SJSA1 (cell line): ENCODE measurements at regions not wholly inside any gene's neighbourhood (a gene's known extent, or its start where the extent isn't known, plus 50 kb on each side); places are given as distances from the start of the nearest gene placed in this dataset.

Experiments
- DNase-seq, 2 experiments: peaks; one replicate each; pipeline ENCODE4 v3.0.0-alpha.2; 2015 to 2020; ENCODE audit warnings: low spot score in 2 of 2, low read depth in 1 of 2
- H3K27ac ChIP-seq: fragments of 250-450 bp; sonication (Bioruptor Pico); 2 replicates; pipeline ENCODE4 v1.5.1; 2020; ENCODE audit warnings: mild to moderate bottlenecking, moderate library complexity
- H3K27me3 ChIP-seq: fragments of 250-450 bp; sonication (Bioruptor Pico); replicated peaks from 2 replicates; pipeline ENCODE4 v1.5.1; 2020; ENCODE audit warnings: mild to moderate bottlenecking, moderate library complexity
- H3K36me3 ChIP-seq: fragments of 250-450 bp; sonication (Bioruptor Pico); 2 replicates; pipeline ENCODE4 v1.5.1; 2020; ENCODE audit warnings: mild to moderate bottlenecking
- H3K4me1 ChIP-seq: fragments of 250-450 bp; sonication (Bioruptor Pico); replicated peaks from 2 replicates; pipeline ENCODE4 v1.6.1; 2021; ENCODE audit warnings: mild to moderate bottlenecking
- H3K4me3 ChIP-seq: fragments of 250-450 bp; sonication (Bioruptor Pico); 2 replicates; pipeline ENCODE4 v1.5.1; 2020; ENCODE audit warnings: mild to moderate bottlenecking
- H3K9me3 ChIP-seq: fragments of 250-450 bp; sonication (Bioruptor Pico); replicated peaks from 2 replicates; pipeline ENCODE4 v1.5.1; 2020; ENCODE audit warnings: mild to moderate bottlenecking

- DNase-seq = no peak
- H3K36me3 ChIP-seq = no peaks in the 10 kb centered on the region
- H3K27me3 ChIP-seq = no peaks in the 10 kb centered on the region
- no peak overlapping the region for H3K27ac ChIP-seq
- no peak overlapping the region for H3K4me3 ChIP-seq
- H3K9me3 ChIP-seq = no peaks in the 10 kb centered on the region
- H3K4me1 ChIP-seq = no peaks in the 10 kb centered on the region
These were observed 136.5 kb upstream of the IFNG-AS1 start for GRCh38 chr12:67852701-67853100.

GRCh38 chr12:67853204-67853603 lies 136.0 kb upstream of the IFNG-AS1 start:
- H3K36me3 ChIP-seq = no peaks in the 10 kb centered on the region
- no peaks in the 10 kb centered on the region for H3K4me1 ChIP-seq
- H3K4me3 ChIP-seq = no peak overlapping the region
- DNase-seq = no peak
- no peaks in the 10 kb centered on the region for H3K9me3 ChIP-seq
- no peak overlapping the region for H3K27ac ChIP-seq
- H3K27me3 ChIP-seq = no peaks in the 10 kb centered on the region

GRCh38 chr12:67854351-67854750 lies 134.9 kb upstream of the IFNG-AS1 start:
- Histone ChIP-seq H3K4me1 (no peaks in the 10 kb centered on the region), H3K9me3 (no peaks in the 10 kb centered on the region), H3K27ac (no peak overlapping the region), H3K4me3 (no peak overlapping the region), H3K27me3 (no peaks in the 10 kb centered on the region), H3K36me3 (no peaks in the 10 kb centered on the region)
- DNase-seq = no peak

- no peak overlapping the region for H3K27ac ChIP-seq
- no peaks in the 10 kb centered on the region for H3K27me3 ChIP-seq
- H3K36me3 ChIP-seq = no peaks in the 10 kb centered on the region
- no peaks in the 10 kb centered on the region for H3K4me1 ChIP-seq
- H3K4me3 ChIP-seq = no peak overlapping the region
- H3K9me3 ChIP-seq = no peaks in the 10 kb centered on the region
- no peak for DNase-seq
These were observed 134.1 kb upstream of the IFNG-AS1 start for GRCh38 chr12:67855103-67855502.

GRCh38 chr12:67871231-67871630 lies 118.0 kb upstream of the IFNG-AS1 start:
- Histone ChIP-seq H3K36me3 (no peaks in the 10 kb centered on the region), H3K9me3 (no peaks in the 10 kb centered on the region; the same call in 1 of the 2 replicates), H3K27ac (no peak overlapping the region), H3K27me3 (no peaks in the 10 kb centered on the region; the same call in 1 of the 2 replicates), H3K4me3 (no peak overlapping the region), H3K4me1 (no peaks in the 10 kb centered on the region)
- DNase-seq = no peak

- H3K9me3 ChIP-seq = no peaks in the 10 kb centered on the region; the same call in 1 of the 2 replicates
- DNase-seq = no peak
- H3K27ac ChIP-seq = no peak overlapping the region
- H3K4me1 ChIP-seq = no peaks in the 10 kb centered on the region
- no peaks in the 10 kb centered on the region; the same call in 1 of the 2 replicates for H3K27me3 ChIP-seq
- no peak overlapping the region for H3K4me3 ChIP-seq
- H3K36me3 ChIP-seq = no peaks in the 10 kb centered on the region
These were observed 115.9 kb upstream of the IFNG-AS1 start for GRCh38 chr12:67873355-67873754.

- Histone ChIP-seq H3K4me3 (no peak overlapping the region), H3K9me3 (no peaks in the 10 kb centered on the region; the same call in 1 of the 2 replicates), H3K36me3 (no peaks in the 10 kb centered on the region), H3K27me3 (no peaks in the 10 kb centered on the region; the same call in 1 of the 2 replicates), H3K27ac (no peak overlapping the region), H3K4me1 (no peaks in the 10 kb centered on the region)
- DNase-seq = no peak
These were observed 112.8 kb upstream of the IFNG-AS1 start for GRCh38 chr12:67876305-67876915.

GRCh38 chr12:67877727-67878126 lies 111.5 kb upstream of the IFNG-AS1 start:
- no peak for DNase-seq
- H3K9me3 ChIP-seq = no peaks in the 10 kb centered on the region
- H3K27me3 ChIP-seq = no peaks in the 10 kb centered on the region
- H3K36me3 ChIP-seq = no peaks in the 10 kb centered on the region
- H3K27ac ChIP-seq = no peak overlapping the region
- H3K4me3 ChIP-seq = no peak overlapping the region
- H3K4me1 ChIP-seq = no peaks in the 10 kb centered on the region

GRCh38 chr12:67879937-67880336 lies 109.3 kb upstream of the IFNG-AS1 start:
- H3K9me3 ChIP-seq = no peaks in the 10 kb centered on the region
- H3K27me3 ChIP-seq = no peaks in the 10 kb centered on the region
- DNase-seq = no peak
- no peaks in the 10 kb centered on the region for H3K4me1 ChIP-seq
- H3K27ac ChIP-seq = no peak overlapping the region
- no peaks in the 10 kb centered on the region for H3K36me3 ChIP-seq
- H3K4me3 ChIP-seq = no peak overlapping the region

- Histone ChIP-seq H3K27ac (no peak overlapping the region), H3K4me3 (no peak overlapping the region), H3K4me1 (peaks cover 5% of the 10 kb centered on the region; the same call in 1 of the 2 replicates), H3K27me3 (no peaks in the 10 kb centered on the region), H3K9me3 (no peaks in the 10 kb centered on the region), H3K36me3 (no peaks in the 10 kb centered on the region)
- no peak for DNase-seq
These were observed 107.7 kb upstream of the IFNG-AS1 start for GRCh38 chr12:67881565-67881964.

GRCh38 chr12:67884596-67884995 lies 104.7 kb upstream of the IFNG-AS1 start:
- no peaks in the 10 kb centered on the region for H3K9me3 ChIP-seq
- DNase-seq = no peak
- no peak overlapping the region for H3K4me3 ChIP-seq
- no peaks in the 10 kb centered on the region for H3K36me3 ChIP-seq
- no peaks in the 10 kb centered on the region for H3K27me3 ChIP-seq
- H3K4me1 ChIP-seq = peaks cover 5% of the 10 kb centered on the region; the same call in 1 of the 2 replicates
- no peak overlapping the region for H3K27ac ChIP-seq

GRCh38 chr12:67885375-67886169 lies 103.7 kb upstream of the IFNG-AS1 start:
- no peaks in the 10 kb centered on the region for H3K27me3 ChIP-seq
- no peak overlapping the region for H3K27ac ChIP-seq
- H3K4me3 ChIP-seq = no peak overlapping the region
- no peak for DNase-seq
- H3K36me3 ChIP-seq = no peaks in the 10 kb centered on the region
- H3K4me1 ChIP-seq = peaks cover 5% of the 10 kb centered on the region; the same call in 1 of the 2 replicates
- H3K9me3 ChIP-seq = no peaks in the 10 kb centered on the region

- Histone ChIP-seq H3K27ac (no peak overlapping the region), H3K36me3 (no peaks in the 10 kb centered on the region), H3K27me3 (no peaks in the 10 kb centered on the region), H3K4me1 (peaks cover 5% of the 10 kb centered on the region; the same call in 1 of the 2 replicates), H3K9me3 (no peaks in the 10 kb centered on the region), H3K4me3 (no peak overlapping the region)
- DNase-seq = no peak
These were observed 102.2 kb upstream of the IFNG-AS1 start for GRCh38 chr12:67887065-67887464.

- Histone ChIP-seq H3K4me1 (peaks cover 5% of the 10 kb centered on the region; the same call in 1 of the 2 replicates), H3K27ac (no peak overlapping the region), H3K9me3 (no peaks in the 10 kb centered on the region), H3K27me3 (no peaks in the 10 kb centered on the region), H3K4me3 (no peak overlapping the region), H3K36me3 (no peaks in the 10 kb centered on the region)
- no peak for DNase-seq
These were observed 99.3 kb upstream of the IFNG-AS1 start for GRCh38 chr12:67889931-67890330.
